IPS-15b (cell line): ENCODE measurements at regions not wholly inside any gene's neighbourhood (a gene's known extent, or its start where the extent isn't known, plus 50 kb on each side); places are given as distances from the start of the nearest gene placed in this dataset.

ENCODE experiments used
- H3K27me3 ChIP-seq: one replicate; pipeline ENCODE4 v1.6.1; 2013; ENCODE audit warnings: low read length; ENCODE audit not compliant: control insufficient read depth, insufficient read depth
- H3K36me3 ChIP-seq: one replicate; pipeline ENCODE4 v1.6.1; 2013; ENCODE audit warnings: low read length; ENCODE audit not compliant: control insufficient read depth, insufficient read depth
- H3K4me1 ChIP-seq: one replicate; pipeline ENCODE4 v1.6.1; 2013; ENCODE audit warnings: mild to moderate bottlenecking, low read length; ENCODE audit not compliant: control insufficient read depth, insufficient read depth
- H3K4me3 ChIP-seq: one replicate; pipeline ENCODE4 v1.5.1; 2013; ENCODE audit warnings: low read depth, low read length
- H3K9ac ChIP-seq: one replicate; pipeline ENCODE4 v1.6.1; 2013; ENCODE audit warnings: low read depth, mild to moderate bottlenecking, low read length
- H3K9me3 ChIP-seq: one replicate; pipeline ENCODE4 v1.6.1; 2013; ENCODE audit warnings: mild to moderate bottlenecking, low read length; ENCODE audit not compliant: control insufficient read depth, insufficient read depth

DNA sequence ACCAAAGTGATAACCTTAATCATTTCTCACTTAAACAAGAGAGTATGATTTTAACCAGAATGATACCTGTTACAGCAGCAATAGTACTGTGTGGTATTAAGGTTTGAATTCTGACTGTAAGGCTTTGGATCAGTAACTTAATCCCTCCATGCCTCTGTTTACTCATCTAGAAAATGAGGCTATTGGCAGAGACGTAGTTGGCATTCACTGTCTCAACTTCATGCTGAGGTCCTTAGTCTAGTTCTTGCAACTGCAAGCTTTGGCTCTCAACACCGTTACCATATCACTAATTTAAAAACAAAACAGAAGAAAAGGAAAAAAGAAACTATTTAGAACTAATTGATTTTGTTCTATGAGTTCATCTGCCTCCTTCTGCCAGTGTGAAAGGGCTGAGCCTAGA lies 875.4 kb downstream of the MCTP2 start:
- no peaks in the 10 kb centered on the region for H3K4me1 ChIP-seq
- H3K9me3 ChIP-seq, result no peaks in the 10 kb centered on the region
- no peak overlapping the region for H3K4me3 ChIP-seq
- H3K36me3 ChIP-seq, result no peaks in the 10 kb centered on the region
- H3K9ac ChIP-seq, result no peak overlapping the region
- no peaks in the 10 kb centered on the region for H3K27me3 ChIP-seq

DNA sequence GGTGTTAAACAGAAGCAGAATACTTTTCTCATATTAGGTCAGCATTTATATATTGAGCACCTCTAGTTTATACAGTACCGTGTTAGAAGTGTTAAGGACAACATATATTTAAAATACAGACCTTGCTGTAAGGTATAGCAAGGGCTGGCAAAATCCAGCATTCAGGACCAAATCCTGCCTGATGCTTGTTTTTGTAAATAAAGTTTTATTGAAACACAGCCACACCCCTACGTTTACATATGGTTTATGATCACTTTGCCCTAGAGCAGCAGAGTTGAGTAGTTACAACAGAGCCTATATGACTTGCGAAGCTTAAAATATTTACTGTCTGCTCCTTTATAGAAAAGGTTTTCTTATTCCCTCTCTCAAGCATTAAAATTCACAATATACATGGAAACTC lies 877.3 kb downstream of the MCTP2 start:
- H3K36me3 ChIP-seq, result no peaks in the 10 kb centered on the region
- no peak overlapping the region for H3K9ac ChIP-seq
- no peak overlapping the region for H3K4me3 ChIP-seq
- no peaks in the 10 kb centered on the region for H3K4me1 ChIP-seq
- no peaks in the 10 kb centered on the region for H3K27me3 ChIP-seq
- H3K9me3 ChIP-seq, result no peaks in the 10 kb centered on the region

DNA sequence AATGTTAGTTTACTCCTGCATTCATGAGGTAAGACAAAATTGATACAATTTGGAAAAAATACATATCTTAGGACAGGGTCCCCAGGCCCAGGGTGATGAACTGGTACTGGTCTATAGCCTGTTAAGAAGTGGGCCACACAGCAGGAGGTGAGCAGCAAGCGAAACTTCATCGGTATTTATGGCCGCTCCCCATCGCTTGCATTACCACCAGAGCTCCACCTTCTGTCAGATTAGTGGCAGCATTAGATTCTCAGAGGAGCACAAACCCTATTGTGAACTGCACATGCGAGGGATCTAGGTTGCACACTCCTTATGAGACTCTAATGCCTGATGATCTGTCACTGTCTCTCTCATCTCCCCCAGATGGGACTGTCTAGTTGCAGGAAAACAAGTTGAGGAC lies 880.6 kb downstream of the MCTP2 start:
- Histone ChIP-seq H3K4me3 (no peak overlapping the region), H3K27me3 (no peaks in the 10 kb centered on the region), H3K4me1 (no peaks in the 10 kb centered on the region), H3K9ac (no peak overlapping the region), H3K9me3 (no peaks in the 10 kb centered on the region), H3K36me3 (no peaks in the 10 kb centered on the region)

DNA sequence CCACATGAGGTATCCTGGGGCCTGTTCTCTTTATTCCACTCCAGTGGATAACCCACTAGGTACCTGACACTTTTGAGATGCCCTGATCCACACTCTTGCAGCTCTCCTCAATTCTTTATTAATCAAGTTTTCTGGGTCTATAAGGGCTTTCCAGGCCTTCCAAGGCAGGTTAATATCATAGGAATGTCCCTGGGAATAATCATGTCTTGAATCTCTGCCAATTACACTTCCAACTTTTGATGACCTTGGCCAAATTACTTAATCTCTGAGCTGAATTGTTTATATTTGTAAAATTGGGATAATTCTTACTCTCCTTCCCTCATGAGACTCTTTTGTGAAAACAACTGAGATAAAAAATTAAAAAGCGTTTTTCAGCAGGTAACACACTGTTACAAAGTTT lies 881.7 kb downstream of the MCTP2 start:
- H3K36me3 ChIP-seq, result no peaks in the 10 kb centered on the region
- no peaks in the 10 kb centered on the region for H3K4me1 ChIP-seq
- no peak overlapping the region for H3K4me3 ChIP-seq
- H3K27me3 ChIP-seq, result no peaks in the 10 kb centered on the region
- H3K9ac ChIP-seq, result no peak overlapping the region
- H3K9me3 ChIP-seq, result no peaks in the 10 kb centered on the region

DNA sequence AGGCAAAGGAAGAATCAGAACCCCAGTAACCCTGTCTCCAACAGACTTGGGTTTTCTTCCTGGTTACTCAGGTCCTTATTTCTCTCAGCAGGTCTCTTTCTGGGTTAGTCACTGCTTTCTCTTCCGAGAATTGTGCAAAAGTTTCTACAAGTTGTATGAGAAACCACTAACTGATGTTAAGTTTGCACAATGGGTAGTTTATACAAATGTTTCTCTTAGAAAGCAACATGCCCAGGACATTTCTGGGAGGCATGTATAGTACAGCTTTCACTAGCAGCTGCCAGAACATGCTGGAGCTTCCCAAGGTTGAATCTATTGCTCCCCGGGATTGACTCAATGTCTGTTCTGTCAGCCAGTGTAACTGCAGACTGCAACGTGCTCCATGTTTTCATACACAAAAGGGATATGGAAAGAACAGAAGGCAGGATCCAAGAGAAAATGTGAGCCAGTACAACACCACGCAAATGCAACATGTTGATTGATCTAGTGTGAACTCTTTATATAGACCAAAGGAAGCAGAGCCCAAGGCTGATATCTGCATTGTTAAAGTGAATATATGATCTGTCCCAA lies 887.8 kb downstream of the MCTP2 start:
- H3K4me3 ChIP-seq, result no peak overlapping the region
- no peak overlapping the region for H3K9ac ChIP-seq

DNA sequence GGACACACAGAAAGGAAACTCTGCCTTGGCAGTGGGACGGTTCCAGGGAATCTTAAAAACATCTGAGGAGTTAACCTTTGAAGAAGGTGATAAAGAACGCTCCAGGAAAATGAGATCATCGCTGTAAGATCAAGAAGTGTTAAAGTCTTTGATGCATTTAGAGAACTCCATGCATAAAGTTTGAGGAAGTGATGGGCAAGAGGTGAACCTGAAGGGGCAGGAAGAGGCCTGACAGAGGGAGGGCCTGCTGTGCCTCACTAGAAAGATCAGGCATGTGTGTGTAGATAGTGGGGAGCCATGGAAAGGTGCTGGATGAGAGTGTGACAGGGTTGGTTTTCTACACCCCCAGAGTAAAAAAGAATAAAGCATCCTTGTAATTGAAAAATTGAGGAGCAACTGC lies 889.2 kb downstream of the MCTP2 start:
- no peaks in the 10 kb centered on the region for H3K36me3 ChIP-seq
- H3K27me3 ChIP-seq, result no peaks in the 10 kb centered on the region
- no peak overlapping the region for H3K9ac ChIP-seq
- no peak overlapping the region for H3K4me3 ChIP-seq
- H3K9me3 ChIP-seq, result no peaks in the 10 kb centered on the region
- no peaks in the 10 kb centered on the region for H3K4me1 ChIP-seq

More for the DNA sequence above, 887.8 kb downstream of the MCTP2 start:
- Histone ChIP-seq H3K4me1 (no peaks in the 10 kb centered on the region), H3K36me3 (no peaks in the 10 kb centered on the region), H3K9me3 (no peaks in the 10 kb centered on the region), H3K27me3 (no peaks in the 10 kb centered on the region)

DNA sequence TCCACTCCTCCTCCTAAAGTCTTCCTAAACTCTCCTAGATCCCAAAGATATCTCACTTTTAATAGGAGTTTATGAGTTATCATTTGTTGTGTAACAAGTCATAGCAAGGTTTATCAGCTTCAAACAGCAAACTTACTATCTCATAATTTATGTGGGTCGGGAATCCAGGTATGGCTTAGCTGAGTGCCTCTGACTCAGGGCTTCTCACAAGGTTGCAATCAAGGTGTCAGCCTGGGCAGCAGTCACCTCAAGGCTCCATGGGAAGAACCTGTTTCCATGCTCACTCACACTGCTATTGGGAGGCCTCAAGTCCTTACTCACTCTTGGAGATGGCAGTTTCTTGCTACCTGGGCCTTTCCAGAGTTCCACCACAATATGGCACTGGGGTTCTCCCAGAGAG lies 889.8 kb downstream of the MCTP2 start:
- no peaks in the 10 kb centered on the region for H3K27me3 ChIP-seq
- H3K4me1 ChIP-seq, result no peaks in the 10 kb centered on the region
- H3K9ac ChIP-seq, result no peak overlapping the region
- no peak overlapping the region for H3K4me3 ChIP-seq
- H3K36me3 ChIP-seq, result no peaks in the 10 kb centered on the region
- H3K9me3 ChIP-seq, result no peaks in the 10 kb centered on the region

DNA sequence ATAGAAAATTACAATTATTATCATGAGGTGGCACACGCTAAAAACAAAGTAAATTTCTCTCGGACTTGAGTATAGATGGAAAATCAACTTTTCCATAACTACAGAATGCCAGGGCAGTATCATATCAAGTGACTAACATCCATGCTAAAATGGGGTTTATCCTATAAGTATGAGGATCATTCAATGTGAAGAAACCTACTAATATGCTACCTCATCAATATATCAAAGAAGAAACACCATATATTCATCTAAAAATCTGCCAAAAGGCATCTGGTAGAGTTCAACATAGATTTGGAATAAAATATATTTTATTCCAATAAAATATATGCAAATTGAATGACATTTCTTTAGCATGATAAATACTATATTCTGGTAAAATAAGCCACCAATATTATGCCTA lies 894.4 kb downstream of the MCTP2 start:
- Histone ChIP-seq H3K9ac (no peak overlapping the region), H3K4me3 (no peak overlapping the region), H3K36me3 (no peaks in the 10 kb centered on the region), H3K4me1 (peaks cover 4% of the 10 kb centered on the region), H3K9me3 (no peaks in the 10 kb centered on the region), H3K27me3 (no peaks in the 10 kb centered on the region)

DNA sequence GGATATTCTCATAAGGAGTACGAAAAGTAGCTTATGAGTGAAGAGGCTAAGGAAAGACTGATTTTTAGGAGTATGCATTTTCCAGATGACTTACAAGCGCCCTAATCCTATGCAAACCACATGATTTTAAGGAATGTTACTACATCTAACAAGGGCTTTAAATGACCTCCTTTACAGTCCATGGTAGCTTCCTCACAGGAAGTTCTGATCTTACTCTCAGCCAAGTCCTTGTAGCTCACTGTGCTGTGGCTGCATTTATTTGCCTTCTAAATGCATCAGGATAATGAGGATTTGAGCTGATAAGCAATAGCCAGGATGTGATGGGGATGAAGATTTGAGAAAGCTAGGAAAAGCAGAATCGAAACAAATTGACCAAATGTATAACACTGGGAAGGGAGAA lies 896.0 kb downstream of the MCTP2 start:
- Histone ChIP-seq H3K36me3 (no peaks in the 10 kb centered on the region), H3K4me1 (peaks cover 4% of the 10 kb centered on the region), H3K27me3 (no peaks in the 10 kb centered on the region), H3K9ac (no peak overlapping the region), H3K9me3 (no peaks in the 10 kb centered on the region), H3K4me3 (no peak overlapping the region)

DNA sequence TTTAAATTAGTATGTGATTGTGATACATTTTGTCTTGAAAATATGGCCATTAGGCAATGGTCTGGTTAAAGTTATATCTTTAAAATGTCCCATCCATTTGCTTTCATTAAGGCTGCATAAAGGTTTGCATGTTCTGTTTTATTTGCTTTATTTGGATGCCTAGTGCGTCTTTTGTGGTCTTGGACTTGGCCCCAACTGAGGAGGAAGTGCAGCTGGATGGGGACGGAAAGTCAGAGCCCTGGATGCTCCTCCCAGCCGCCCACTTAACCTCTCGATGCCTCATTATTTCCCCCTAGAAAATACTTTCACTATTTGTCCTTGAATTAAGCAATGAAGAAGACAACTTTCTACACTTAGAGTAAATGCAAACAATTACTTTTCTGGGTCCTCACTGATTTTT lies 898.2 kb downstream of the MCTP2 start:
- Histone ChIP-seq H3K27me3 (no peaks in the 10 kb centered on the region), H3K4me3 (no peak overlapping the region), H3K9me3 (no peaks in the 10 kb centered on the region), H3K4me1 (peaks cover 4% of the 10 kb centered on the region), H3K36me3 (no peaks in the 10 kb centered on the region), H3K9ac (no peak overlapping the region)

DNA sequence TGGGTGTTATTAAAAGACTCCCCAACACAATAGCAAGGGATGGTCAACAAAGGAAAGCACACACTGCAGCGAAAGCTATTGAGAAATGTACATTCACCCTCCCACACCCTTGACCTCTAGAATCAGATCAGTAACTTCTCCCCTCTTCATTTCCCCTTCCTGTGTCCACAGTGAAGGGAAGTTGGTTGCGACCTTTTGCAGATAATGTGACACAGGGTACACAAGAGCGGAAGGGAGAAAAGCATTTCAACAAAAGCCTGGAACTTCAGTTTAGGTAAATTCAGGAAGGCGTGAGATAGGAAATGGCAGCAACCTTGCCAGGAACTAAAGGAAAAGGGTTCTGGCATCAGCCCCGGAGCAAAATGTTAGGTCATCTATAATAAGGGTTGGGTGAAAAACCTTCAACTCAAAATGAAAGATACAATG lies 899.8 kb downstream of the MCTP2 start:
- H3K27me3 ChIP-seq, result no peaks in the 10 kb centered on the region
- no peak overlapping the region for H3K4me3 ChIP-seq
- no peaks in the 10 kb centered on the region for H3K36me3 ChIP-seq
- H3K9ac ChIP-seq, result no peak overlapping the region
- peaks cover 4% of the 10 kb centered on the region for H3K4me1 ChIP-seq
- no peaks in the 10 kb centered on the region for H3K9me3 ChIP-seq

DNA sequence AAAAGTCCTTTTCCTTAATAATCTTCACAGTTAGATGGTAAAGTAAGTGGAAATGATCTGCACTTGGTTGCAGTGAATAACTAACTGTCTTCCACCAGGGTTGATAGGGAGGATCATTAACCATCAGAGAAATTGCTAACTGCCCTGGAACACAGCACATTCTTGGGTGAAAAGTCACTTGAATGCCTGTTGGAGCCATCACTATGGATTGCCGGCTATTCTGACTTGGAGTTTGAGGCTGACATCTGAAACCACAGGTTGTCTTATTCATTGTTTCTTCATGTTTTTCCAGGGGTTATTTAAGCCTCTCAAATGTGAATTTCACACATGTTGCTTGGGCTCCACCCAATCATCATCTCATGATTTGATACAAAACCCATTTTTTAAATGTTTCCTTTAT lies 901.4 kb downstream of the MCTP2 start:
- peaks cover 4% of the 10 kb centered on the region for H3K4me1 ChIP-seq
- H3K36me3 ChIP-seq, result no peaks in the 10 kb centered on the region
- H3K9me3 ChIP-seq, result no peaks in the 10 kb centered on the region
- no peak overlapping the region for H3K4me3 ChIP-seq
- no peaks in the 10 kb centered on the region for H3K27me3 ChIP-seq
- no peak overlapping the region for H3K9ac ChIP-seq
